ENCODE measurements at regions not wholly inside any gene's neighbourhood (a gene's known extent, or its start where the extent isn't known, plus 50 kb on each side); places are given as distances from the start of the nearest gene placed in this dataset.

- no peak for TF ChIP-seq SIN3A (conservative IDR thresholded peaks at IDR 0.05 in 1 of 2, IDR thresholded peaks at IDR 0.05 in 1 of 2; ENCODE audit: low read depth in 1 of 2, low read length in 2 of 2)
- TF ChIP-seq SIX5 (IDR thresholded peaks at IDR 0.05; ENCODE audit: low read depth, low read length): no peak
- TF ChIP-seq CTCF (IDR thresholded peaks at IDR 0.05; ENCODE audit: control extremely low read depth in 1 of 3, insufficient read depth in 1 of 3, low read depth in 1 of 3, low read length in 3 of 3): no peak
Measured at GRCh38 chr6:40901322-40902055, 137.5 kb downstream of the UNC5CL start.
